ENCODE measurements at regions not wholly inside any gene's neighbourhood (a gene's known extent, or its start where the extent isn't known, plus 50 kb on each side); places are given as distances from the start of the nearest gene placed in this dataset.

GRCh38 chr13:34151885-34152284, 333.9 kb downstream of the RFC3 start:
- TF ChIP-seq CTCF (conservative IDR thresholded peaks at IDR 0.05; ENCODE audit: low read length): no peak
- no peak for TF ChIP-seq EZH2phosphoT487 (IDR thresholded peaks at IDR 0.05; ENCODE audit: borderline replicate concordance)
